COLO829 (cell line): ENCODE measurements at regions not wholly inside any gene's neighbourhood (a gene's known extent, or its start where the extent isn't known, plus 50 kb on each side); places are given as distances from the start of the nearest gene placed in this dataset.
"Not testable (repeated sequence)": the region's sequence is repeated elsewhere in the genome, so short reads cannot be mapped to it uniquely, and the experiment has no call there.

Source experiments
- DNase-seq: peaks from one replicate; pipeline ENCODE4 v3.0.0; 2012; ENCODE audit warnings: low spot score

DNA sequence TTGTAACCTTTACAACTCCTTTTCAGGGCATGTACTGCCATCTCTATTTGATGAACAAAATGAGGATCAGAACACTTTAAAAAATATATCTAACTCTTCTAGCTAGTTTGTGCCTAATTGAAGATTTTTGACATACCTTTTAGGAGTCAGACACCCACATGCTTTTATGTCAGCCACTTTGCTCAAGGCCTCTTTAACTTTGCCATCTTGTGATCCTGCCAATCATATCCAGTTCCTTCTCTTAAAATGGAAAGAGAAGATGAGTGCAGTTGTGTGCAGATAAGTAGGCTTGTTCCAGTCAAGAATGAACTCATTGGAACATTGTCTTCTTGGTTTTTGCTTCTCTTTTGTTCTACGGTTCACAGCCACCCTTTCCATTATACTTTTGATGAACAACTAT lies 425.6 kb upstream of the TNC start:
- no peak for DNase-seq

DNA sequence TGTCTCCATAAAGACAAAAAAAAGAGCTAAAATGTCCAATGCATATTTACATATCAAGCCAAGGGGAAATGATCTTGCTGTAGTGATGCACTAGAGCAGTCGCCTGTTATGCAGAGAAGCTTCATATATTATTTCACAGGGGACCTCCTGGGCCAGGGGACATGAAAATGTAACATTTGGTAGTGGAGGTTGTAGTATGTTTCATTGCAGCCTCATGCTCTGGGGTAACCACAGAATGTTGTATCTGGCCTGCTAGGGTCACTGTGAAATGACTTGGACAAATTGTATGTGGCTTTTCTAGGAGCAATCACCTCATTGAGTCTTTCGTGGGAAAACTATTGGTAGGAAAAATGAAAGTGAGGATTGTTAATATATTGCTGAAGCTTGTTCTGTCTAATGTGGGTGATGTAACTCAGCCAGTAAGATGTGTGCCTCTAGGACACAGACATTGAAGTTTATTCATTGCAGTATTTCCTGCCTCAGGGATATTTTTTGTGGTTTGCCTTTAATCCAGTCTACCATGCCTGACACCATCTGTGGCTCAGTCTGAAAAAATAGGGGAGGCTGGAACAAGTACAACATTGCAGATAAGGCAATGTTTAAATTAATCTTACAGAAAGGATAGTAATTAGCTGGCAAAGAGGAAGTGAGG lies 430.8 kb upstream of the TNC start:
- no peak for DNase-seq

DNA sequence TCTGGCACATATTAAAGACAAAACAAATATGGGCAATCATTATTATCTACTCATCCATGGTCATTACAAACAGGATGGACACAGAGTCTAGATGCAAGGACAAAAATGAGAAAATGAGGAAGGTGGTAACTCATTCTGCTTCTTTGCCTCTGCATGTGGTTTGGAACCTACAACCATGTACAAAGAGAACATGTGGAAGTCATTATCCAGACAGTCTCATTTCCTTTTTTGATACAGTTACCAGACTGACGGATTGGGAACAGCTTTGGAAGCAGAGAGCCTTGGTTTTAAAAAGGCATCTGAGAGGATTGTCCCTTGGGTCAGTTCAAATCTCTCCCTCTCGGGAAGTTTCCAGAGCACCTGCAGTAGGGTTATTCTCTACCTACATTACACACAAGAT lies 433.4 kb upstream of the TNC start:
- DNase-seq: no peak

GRCh38 chr9:115553060-115553773 lies 435.3 kb upstream of the TNC start:
- DNase-seq: no peak

- DNase-seq: no peak
Observed at GRCh38 chr9:115556432-115556831, 438.5 kb upstream of the TNC start.

- no peak for DNase-seq
Observed at GRCh38 chr9:115575147-115575546, 457.2 kb upstream of the TNC start.

DNA sequence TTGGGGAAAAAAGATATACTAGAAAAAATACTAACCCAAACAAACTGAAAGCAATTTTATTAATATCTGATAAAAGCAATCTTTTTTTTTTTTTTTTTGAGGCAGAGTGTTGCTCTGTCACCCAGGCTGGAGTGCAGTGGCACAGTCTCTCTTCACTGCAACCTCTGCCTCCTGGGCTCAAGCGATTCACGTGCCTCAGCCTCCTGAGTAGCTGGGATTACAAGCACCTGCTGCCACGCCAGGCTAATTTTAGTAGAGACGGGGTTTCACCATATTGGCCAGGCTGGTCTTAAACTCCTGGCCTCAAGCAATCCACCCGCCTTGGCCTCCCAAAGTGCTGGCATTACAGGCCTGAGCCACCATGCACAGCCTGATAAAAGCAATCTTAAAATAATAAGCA lies 467.5 kb upstream of the TNC start:
- DNase-seq: not testable (repeated sequence)

DNA sequence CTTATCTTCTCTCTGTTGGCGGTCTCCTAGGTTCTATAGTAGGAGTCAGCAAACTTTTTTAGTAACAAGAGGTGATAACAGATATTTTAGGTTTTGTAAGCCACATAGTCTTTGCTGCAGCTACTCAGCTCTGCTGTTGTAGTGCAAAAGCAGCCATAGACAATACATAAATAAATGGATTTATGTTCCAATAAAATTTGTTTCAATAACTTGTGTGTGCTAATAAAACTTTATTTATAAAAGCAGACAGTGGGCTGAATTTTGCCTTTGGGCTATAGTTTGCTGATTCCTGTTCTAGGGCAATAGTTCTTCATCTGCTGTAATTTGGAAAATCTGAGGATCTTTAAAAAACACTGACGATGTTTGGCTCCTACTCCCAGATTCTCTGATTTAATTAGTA lies 469.4 kb upstream of the TNC start:
- no peak for DNase-seq

DNA sequence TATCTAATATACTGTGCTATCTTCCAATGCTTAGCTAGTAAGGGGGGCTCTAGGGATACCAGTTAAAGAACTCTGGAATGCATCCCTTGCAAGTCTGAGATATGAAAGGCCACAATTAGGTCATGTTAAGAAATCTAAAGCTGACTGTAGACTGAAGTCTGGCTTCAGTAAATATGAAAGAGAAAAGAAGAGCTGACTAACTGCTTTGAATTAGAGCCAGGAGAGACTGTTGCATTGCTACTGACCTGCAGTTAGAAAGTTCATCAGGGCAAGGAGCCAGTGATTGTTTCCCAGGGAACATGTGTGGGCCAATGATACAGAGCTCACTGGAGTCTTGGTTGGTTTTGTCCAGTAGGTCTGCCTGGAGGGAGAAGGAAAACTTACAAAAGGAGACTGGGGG lies 472.1 kb upstream of the TNC start:
- DNase-seq: peak; percentile 87

GRCh38 chr9:115591584-115591984 lies 473.6 kb upstream of the TNC start:
- DNase-seq: peak; percentile 94

- peak; percentile 63 for DNase-seq
Observed at GRCh38 chr9:115593587-115594091, 475.7 kb upstream of the TNC start.

GRCh38 chr9:115594557-115594956 lies 476.6 kb upstream of the TNC start:
- no peak for DNase-seq

GRCh38 chr9:115596021-115596745 lies 478.2 kb upstream of the TNC start:
- no peak for DNase-seq

DNA sequence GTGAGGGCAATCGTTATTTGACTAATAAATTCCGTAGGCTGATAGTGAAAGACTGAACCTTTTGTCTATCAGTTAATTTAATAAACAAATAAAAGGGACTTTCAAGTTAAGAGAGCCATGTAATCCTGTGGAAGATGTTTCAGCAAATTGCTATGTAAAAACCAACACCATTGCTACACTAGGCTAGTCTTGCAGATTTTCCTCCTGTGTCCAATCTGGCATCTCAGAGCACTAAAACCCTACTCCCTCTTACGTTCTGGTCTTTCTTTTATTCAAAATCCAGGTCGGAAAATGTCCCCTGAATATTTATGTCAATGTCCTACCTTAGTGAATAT lies 478.8 kb upstream of the TNC start:
- no peak for DNase-seq

DNA sequence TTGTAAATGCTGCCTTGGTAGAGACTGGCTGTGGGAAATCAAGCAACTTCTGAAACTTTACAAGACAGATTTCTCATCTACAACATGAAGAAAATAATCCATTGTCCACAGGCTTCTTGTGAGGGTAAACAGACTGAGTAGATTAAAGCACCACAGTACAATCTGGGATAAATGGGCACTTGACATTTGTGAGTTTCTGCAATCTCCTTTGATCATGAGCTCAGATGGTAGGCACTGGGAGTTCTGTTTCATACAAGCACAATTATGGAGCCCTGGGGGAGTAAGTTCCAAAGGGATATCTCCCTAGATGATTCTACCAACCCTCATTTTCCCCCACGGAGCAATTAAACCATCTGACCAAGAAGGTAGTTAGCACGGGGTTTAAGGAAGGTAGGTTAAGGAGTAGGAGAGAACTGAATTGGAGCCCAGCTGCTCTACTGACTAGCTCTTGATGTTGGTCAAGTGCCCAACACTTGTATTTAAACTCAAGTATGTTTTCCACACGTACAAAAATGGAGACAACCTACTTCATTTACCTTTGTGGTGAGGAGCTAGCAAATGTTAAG lies 479.5 kb upstream of the TNC start:
- DNase-seq: no peak

DNA sequence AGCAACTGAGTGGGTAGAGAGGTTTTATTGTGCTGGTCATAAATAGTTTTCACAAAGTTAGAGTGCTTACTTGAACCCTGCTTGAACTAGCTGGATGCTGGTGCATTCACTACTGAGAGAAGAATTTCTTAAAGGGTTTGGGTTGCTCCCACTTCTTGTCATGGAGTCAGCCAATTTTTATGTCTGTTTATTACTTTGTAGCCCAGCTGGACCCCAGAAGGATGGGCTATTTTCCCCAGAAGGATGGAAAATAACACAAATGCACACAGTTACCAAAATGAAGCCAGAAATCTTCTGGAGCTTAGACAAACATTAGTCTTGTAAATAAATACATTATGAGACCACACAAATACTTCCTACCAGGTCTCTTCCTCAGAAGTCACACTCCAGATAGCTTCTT lies 480.8 kb upstream of the TNC start:
- DNase-seq: no peak

- DNase-seq: no peak
Observed at GRCh38 chr9:115599898-115600297, 481.9 kb upstream of the TNC start.

GRCh38 chr9:115601434-115601833 lies 483.5 kb upstream of the TNC start:
- DNase-seq: no peak

- DNase-seq: no peak
Observed at GRCh38 chr9:115604831-115605483, 487.0 kb upstream of the TNC start.

DNA sequence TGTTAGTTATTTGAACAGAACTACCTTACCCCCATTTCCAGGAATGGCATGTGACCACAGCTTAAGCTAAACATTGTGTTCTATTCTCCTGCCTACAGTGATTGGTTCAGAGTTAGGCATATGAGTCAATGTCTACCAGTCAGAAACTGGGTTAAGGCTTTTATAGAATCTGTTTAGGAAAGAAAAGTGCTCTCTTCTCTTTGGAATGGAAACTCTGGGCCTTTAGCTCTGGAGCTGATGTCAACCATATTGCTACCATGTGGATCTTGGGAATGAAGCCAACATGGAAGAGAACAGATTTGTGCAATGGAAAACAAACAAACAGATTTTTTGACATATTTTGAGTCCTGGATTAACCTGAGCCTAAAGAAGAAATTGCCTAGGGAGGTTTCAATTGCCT lies 488.9 kb upstream of the TNC start:
- DNase-seq: no peak

DNA sequence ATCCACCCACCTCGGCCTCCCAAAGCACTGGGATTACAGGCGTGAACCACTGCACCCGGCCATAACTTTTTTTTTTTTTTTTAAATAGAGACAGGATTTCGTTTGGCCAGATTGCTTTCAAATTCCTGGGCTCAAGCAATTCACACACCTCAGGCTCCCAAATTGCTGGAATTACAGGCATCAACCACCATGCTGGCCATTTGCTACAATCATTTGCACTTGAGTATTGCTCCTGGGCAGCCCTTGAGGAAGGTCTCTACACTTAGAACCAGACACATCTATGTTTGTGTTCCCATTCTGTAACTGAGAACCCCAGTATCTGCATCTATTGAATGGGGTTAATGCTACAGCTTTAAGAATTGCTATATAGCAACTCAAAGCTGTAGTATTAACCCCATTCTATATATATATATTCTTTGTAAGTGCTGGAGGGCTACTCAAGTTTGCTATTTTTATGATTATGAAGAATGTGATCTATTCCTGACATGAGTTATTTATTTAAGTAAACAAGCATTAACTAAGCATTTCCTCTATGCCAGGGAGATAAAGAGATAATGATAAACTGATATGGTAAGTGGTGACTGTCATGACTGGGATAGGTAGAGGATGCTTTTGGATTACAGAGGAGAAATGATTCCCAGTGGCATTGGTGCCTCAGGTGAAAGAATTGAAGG lies 496.5 kb upstream of the TNC start:
- DNase-seq: no peak

GRCh38 chr9:115615000-115615401 lies 497.0 kb upstream of the TNC start:
- no peak for DNase-seq
